ENCODE measurements at regions not wholly inside any gene's neighbourhood (a gene's known extent, or its start where the extent isn't known, plus 50 kb on each side); places are given as distances from the start of the nearest gene placed in this dataset.

- Histone ChIP-seq H3K36me3 (no peaks in the 10 kb centered on the region), H3K9me3 (no peaks in the 10 kb centered on the region), H3K4me3 (no peak overlapping the region), H3K4me1 (no peaks in the 10 kb centered on the region), H3K27ac (no peak overlapping the region), H3K27me3 (no peaks in the 10 kb centered on the region)
- no peak for TF ChIP-seq POLR2A (IDR thresholded peaks at IDR 0.05)
- ATAC-seq (no peak), DNase-seq (no peak)
- intact Hi-C loops (cut with DNase I), result no loop called here
- 52% methylated on average over 4 of the region's 4 CpGs for WGBS (ENCODE audit: insufficient coverage, low coverage, low lambda C conversion rate, missing lambda C conversion rate)
Observed at GRCh38 chr1:98280049-98280448, 359.2 kb upstream of the DPYD start.

- Histone ChIP-seq H3K36me3 (no peaks in the 10 kb centered on the region), H3K4me1 (no peaks in the 10 kb centered on the region), H3K4me3 (no peak overlapping the region), H3K27me3 (no peaks in the 10 kb centered on the region), H3K9me3 (no peaks in the 10 kb centered on the region), H3K27ac (no peak overlapping the region)
- TF ChIP-seq POLR2A (IDR thresholded peaks at IDR 0.05) (no peak), CTCF (IDR thresholded peaks at IDR 0.05) (no peak)
- no peak for ATAC-seq
- 52% methylated on average over 3 of the region's 3 CpGs for WGBS (ENCODE audit: insufficient coverage, low coverage, low lambda C conversion rate, missing lambda C conversion rate)
- intact Hi-C loops (cut with DNase I), result no loop called here
- no peak for DNase-seq
Observed at GRCh38 chr1:98278055-98278454, 357.2 kb upstream of the DPYD start.

DNA sequence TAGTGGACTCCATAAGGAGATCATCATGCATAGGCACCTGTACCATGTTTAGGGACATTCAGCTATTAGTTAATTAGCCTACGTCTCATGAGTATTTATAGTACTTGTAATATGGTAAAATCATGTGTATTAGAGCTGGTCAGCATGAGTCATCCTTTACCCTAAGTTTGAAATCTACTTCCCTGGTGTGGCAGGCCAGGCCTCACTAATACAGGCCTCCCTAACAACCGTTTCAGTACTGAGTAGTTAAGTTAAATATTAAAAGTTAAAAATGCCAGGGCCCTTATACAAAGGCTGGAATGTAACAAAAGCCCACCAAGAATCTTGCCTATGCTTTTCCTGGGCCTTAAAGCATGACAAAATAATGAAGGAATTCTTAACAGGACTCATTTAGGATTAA, 356.3 kb upstream of the DPYD start:
- no peak for ATAC-seq
- H3K4me1 ChIP-seq, result no peaks in the 10 kb centered on the region
- intact Hi-C loops (cut with DNase I), result no loop called here
- H3K27ac ChIP-seq, result no peak overlapping the region
- no peaks in the 10 kb centered on the region for H3K27me3 ChIP-seq
- no peak for DNase-seq
- H3K4me3 ChIP-seq, result no peak overlapping the region
- H3K9me3 ChIP-seq, result no peaks in the 10 kb centered on the region
- TF ChIP-seq CTCF (IDR thresholded peaks at IDR 0.05), result no peak
- 65% methylated on average over 2 of the region's 2 CpGs for WGBS (ENCODE audit: insufficient coverage, low coverage, low lambda C conversion rate, missing lambda C conversion rate)
- no peaks in the 10 kb centered on the region for H3K36me3 ChIP-seq

DNA sequence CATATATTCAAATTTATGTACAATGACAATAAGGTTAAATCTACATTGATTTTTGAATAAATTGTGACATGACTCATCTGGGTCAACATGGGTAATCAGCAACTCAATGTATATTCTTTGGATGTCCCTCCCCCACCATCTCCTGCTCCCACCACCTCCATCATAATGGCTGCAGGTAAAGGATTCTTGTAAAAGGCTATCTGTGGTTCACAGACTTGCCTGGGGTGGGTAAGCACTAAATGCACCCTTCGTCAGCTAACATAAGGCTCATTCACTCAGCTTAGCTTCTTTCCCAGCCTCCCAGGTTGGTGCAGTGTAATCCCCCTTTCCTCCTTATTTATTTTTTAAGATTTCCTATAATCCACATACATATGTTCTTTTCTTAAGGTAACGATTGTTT, 355.7 kb upstream of the DPYD start:
- intact Hi-C loops (cut with DNase I), result no loop called here
- no peak for DNase-seq
- Histone ChIP-seq H3K36me3 (no peaks in the 10 kb centered on the region), H3K27me3 (no peaks in the 10 kb centered on the region), H3K27ac (no peak overlapping the region), H3K9me3 (no peaks in the 10 kb centered on the region), H3K4me3 (no peak overlapping the region), H3K4me1 (no peaks in the 10 kb centered on the region)
- WGBS (ENCODE audit: insufficient coverage, low coverage, low lambda C conversion rate, missing lambda C conversion rate), result 86% methylated on average over 2 of the region's 2 CpGs
- TF ChIP-seq CTCF (IDR thresholded peaks at IDR 0.05), result no peak
- no peak for TF ChIP-seq POLR2A (IDR thresholded peaks at IDR 0.05)
- no peak for ATAC-seq

DNA sequence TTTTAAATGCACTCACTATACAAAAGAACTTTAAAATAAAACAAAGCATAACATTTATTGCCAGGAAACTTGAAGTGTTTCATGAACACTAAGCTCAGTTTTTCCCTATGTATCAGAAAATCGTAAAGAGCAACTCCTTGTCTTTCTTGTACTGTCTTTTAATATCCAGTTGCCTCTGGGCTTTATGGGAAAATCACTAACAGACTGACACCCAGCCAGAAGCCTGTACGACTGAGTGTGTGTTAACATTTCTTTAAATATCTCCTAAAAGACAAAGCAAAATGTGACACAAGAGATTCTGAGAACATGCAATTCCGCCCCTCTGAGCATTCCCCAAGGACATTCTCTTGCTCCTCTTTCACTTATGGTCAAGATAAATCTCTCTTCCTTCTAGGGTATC, 347.5 kb upstream of the DPYD start:
- intact Hi-C loops (cut with DNase I), result no loop called here
- ATAC-seq, result no peak
- no peaks in the 10 kb centered on the region for H3K4me1 ChIP-seq
- H3K27ac ChIP-seq, result no peak overlapping the region
- WGBS (ENCODE audit: insufficient coverage, low coverage, low lambda C conversion rate, missing lambda C conversion rate), result 62% methylated on average over 3 of the region's 3 CpGs
- no peak for TF ChIP-seq CTCF (IDR thresholded peaks at IDR 0.05)
- TF ChIP-seq POLR2A (IDR thresholded peaks at IDR 0.05), result no peak
- no peak overlapping the region for H3K4me3 ChIP-seq
- no peak for DNase-seq
- H3K36me3 ChIP-seq, result no peaks in the 10 kb centered on the region
- no peaks in the 10 kb centered on the region for H3K27me3 ChIP-seq
- H3K9me3 ChIP-seq, result no peaks in the 10 kb centered on the region
